ENCODE measurements at regions not wholly inside any gene's neighbourhood (a gene's known extent, or its start where the extent isn't known, plus 50 kb on each side); places are given as distances from the start of the nearest gene placed in this dataset.
"Not testable (repeated sequence)": the region's sequence is repeated elsewhere in the genome, so short reads cannot be mapped to it uniquely, and the experiment has no call there.

GRCh38 chr4:138113819-138114400, 128.2 kb downstream of the SLC7A11 start:
- no peak for DNase-seq

DNA sequence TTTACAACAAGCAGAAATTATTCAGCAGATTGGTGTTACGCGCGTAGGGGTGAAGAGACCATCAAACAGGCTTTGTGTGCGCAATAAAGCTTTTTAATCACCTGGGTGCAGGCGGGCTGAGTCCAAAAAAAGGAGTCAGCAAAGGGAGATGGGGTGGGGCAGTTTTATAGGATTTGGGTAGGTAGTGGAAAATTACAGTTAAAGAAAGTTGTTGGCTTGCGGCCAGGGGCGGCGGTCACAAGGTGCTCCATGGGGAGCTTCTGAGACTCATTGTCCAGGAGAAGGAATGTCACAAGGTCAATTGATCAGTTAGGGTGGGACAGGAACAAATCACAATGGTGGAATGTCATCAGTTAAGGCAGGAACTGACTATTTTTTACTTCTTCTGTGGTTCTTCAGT, 129.3 kb downstream of the SLC7A11 start:
- DNase-seq = not testable (repeated sequence)

DNA sequence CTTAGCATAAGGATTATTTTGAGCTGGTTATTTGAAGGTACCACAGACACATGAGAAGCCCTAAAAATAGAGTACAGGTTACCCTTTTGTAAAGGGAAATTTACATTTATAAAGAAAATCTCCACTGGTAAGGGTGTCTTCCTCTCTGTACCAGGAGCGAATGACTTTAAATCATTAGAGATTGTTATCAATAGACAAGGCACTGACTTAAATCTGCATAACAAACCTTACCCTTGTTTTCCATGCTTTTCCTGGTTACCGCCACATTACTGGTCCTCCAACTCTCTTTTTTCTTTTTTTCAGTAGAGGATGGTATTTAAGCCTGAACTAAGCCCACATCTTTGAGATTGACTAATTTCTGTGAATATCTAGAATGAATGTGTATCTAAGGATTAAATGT, 129.8 kb downstream of the SLC7A11 start:
- no peak for DNase-seq

GRCh38 chr4:138111462-138112000, 130.6 kb downstream of the SLC7A11 start:
- no peak for DNase-seq

- DNase-seq = no peak
These were observed 131.3 kb downstream of the SLC7A11 start for GRCh38 chr4:138110815-138111214.

DNA sequence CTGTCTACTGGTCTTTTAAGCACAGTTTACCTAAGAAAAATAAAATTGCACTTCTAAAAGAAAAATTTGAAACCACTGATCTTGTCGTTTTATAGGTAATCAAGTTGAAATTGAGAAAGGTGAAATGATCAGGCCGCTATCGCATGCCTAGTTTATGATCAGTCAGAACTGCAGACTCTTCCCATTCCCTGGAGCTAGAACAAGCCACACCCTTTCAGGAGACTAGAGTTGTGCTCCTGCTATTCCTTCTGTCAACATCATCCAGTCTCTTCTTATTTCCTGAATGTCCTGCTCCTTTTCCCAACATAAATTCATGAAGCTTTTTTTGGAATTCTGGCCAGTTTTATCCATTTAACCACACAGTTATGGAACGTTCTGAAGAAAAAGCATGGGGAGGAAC, 135.1 kb downstream of the SLC7A11 start:
- no peak for DNase-seq

- DNase-seq = no peak
These were observed 136.8 kb downstream of the SLC7A11 start for GRCh38 chr4:138105331-138105730.

DNA sequence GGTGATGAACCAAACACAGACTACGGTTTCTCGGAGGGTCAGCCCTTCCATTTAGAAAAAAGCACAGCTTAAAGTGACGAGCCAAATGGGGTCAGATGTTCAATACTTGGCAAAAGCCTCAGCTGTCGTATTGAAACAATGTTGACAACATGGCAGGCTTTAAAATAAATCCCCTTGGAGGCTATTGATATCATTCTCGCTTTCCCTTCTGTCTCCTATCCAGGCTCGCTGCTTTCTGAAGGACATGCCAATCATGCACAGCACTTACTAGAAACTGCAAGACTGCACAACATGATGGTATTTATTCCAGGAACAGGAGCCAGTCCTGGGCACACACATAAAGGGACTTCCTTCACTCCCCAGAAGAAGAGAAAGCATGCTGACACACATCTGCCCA, 137.9 kb downstream of the SLC7A11 start:
- DNase-seq = no peak

GRCh38 chr4:138103597-138104283, 138.4 kb downstream of the SLC7A11 start:
- no peak for DNase-seq

- DNase-seq = no peak
These were observed 142.8 kb downstream of the SLC7A11 start for GRCh38 chr4:138099385-138099784.

GRCh38 chr4:138097912-138098600, 144.1 kb downstream of the SLC7A11 start:
- no peak for DNase-seq

- no peak for DNase-seq
These were observed 145.6 kb downstream of the SLC7A11 start for GRCh38 chr4:138096384-138097062.

DNA sequence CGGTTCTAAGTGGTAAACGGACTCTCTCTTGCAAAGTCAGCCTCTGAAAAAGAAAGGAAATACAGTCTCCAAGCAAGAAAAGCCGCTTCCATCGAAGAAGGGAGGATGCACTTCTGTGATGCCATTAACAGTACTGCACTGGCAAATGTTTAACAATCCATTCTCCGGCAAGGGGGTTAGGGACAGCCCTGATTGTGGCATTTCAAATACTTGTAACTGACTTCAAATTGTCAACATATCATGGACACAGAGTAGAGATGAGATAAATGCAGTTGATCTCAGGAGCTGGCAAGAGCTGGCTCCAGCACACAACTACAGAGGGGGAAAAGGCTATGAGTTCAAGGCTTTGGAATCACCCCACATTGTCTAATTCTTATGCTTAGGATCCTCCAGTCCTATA, 146.8 kb downstream of the SLC7A11 start:
- DNase-seq = no peak

GRCh38 chr4:138092060-138092459, 150.1 kb downstream of the SLC7A11 start:
- DNase-seq = no peak

DNA sequence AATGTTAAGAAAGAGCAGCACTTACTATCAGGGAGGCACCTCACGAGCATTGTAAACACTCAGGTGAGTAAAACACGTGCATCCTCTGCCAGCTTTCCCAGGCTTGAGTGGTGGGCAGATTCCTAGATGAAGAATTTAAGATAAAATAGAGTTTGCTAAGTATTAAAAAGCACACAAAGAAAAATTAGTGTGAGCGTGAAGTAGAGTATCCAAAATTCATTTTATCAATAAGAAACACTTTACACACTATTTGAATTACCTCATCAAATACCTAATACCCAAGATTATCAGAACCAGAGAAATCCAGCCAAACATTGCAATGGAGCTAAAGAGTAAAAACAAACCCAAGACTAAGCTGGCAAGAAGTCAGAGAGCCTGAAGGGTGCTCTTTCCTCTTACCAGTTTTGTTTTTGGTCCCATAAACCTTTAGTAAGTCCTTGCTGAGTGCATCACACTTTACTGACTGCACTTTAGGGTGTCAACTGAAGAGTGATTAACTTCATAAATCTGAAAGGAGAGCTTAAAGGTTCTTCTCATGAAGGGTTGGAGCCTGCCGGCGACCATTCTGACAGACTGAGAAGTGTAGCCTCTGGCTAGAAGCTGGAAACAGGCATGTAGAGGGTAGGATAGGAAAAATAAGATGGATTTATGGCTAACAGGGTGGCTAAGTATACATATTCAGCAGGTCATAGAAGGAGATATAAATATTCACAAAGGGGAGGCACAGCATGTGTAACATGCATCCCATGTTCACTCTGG, 151.1 kb downstream of the SLC7A11 start:
- no peak for DNase-seq

DNA sequence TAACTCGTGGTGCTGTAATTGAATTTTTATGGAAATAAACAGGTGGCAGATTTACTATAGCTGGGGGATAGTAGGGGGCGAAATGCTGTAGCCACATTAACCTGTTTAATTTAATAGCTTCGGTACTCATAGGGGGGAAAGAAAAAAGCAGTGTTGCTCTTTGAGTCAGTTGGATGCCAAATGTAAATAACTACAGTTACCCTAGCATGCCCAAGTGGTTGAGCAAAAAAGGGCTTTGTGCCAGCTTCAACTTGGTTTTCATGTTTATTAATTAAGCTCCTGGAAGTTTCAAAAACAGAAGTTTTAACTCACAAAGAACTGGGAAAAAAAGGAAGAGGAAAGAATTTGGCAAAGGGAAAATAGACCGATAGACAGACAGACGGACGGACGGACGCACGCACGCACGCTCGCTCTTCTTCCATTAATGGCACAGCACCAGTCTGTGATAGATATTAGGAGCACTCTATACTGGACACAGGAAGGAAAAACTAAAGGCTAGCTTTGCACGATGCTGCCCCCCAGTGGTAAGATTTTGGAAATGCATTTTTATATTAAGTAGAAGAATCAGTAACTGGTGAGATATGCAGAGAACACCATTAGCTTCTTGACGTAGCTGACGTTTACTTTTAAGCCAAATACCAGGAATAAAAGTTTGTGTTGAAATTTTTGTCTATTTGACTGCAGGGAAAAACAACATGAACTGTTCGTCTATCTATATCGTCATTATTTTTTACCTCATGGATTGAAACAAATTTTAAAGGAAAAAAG, 151.8 kb downstream of the SLC7A11 start:
- peak; percentile 44 for DNase-seq

- DNase-seq = no peak
These were observed 153.5 kb downstream of the SLC7A11 start for GRCh38 chr4:138088449-138089208.

DNA sequence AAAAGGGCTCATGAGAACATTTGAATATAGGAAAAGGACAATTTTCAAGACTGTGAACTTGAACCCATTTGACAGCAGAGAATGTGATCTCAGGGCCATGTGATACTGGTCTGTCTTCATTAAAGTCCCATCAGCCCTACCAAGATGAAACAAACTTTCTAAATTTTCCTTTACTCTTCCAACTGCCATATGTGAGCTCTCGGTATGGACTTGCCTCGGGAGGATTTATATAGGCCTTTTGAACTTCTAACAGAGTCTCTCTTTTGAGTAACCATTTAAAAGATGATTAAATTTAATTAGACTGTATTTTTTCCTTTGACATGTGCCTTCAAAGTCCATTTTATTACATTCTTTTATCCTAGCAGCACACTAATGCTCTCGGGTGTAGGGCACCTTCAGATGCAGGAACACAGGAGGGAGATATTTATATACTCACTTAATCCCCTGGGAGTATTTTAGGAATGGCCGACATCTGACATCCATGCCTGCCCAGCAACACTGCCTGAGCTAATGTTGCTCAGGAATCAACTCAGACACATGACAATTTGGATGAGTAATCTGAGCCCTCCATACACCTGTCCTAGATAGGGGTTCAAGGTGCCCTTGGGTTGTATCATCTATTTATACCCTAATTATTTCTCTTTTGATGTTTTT, 155.0 kb downstream of the SLC7A11 start:
- DNase-seq = no peak

DNA sequence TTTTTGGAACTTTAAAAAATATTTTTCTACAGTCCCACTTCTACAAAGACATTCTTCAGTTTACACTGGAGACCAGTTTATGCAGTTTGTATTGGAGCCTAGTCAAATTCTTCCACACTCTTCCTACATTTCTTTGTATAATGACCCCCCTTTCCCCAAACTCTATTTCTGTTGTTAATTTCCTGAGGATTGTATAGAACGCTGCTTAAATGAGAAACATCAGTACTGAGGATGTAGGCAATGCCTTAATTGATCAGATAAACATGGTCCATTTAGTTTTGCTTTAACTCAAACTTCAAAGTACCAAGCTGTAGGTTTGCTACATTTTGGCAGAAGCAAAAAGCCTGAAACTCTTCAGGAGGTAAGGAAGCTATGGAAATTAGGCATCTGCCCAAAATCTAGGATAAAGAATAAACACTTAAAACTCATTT, 155.5 kb downstream of the SLC7A11 start:
- DNase-seq = no peak

DNA sequence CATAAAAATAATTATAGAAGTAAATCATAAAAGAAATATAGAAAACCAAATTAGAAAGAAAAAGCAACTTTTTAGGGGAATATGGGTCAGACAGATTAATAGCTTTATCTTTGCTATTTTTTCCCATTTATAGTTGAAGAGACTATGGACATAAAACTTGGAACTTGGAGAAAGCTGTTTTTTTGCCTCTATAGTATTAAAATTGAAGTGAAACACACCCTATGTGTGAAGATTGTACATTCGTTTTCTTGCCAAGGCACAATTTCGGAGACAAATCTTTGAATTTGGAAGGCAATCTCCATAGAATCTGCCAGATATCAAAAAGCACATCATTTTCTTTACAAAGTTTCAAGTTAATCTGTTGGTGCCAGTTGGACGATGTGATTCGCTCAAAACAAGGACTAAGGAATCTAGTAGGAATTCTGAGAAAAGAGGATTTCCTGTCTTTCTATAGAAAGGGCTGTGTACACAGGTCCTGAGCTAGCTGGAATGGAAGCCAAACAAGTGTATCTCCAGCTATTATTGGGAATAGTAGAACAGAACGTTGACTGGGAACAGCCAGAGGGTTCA, 156.3 kb downstream of the SLC7A11 start:
- no peak for DNase-seq

Measured in NCI-H1105 (cell line).